Glutamatergic neuron (in vitro differentiated cells): ENCODE measurements at regions not wholly inside any gene's neighbourhood (a gene's known extent, or its start where the extent isn't known, plus 50 kb on each side); places are given as distances from the start of the nearest gene placed in this dataset.

Experiments
- DNase-seq: peaks from one replicate; pipeline ENCODE4 v3.0.0; 2022
- H3K27ac Mint-ChIP-seq: one replicate; pipeline ENCODE4 v1.8.0; 2020; ENCODE audit warnings: mild to moderate bottlenecking, mixed read lengths, inconsistent platforms; ENCODE audit not compliant: unreplicated experiment
- H3K27me3 Mint-ChIP-seq: one replicate; pipeline ENCODE4 v1.8.0; 2020; ENCODE audit warnings: mild to moderate bottlenecking, moderate library complexity, mixed read lengths, inconsistent platforms; ENCODE audit not compliant: unreplicated experiment
- H3K36me3 Mint-ChIP-seq: one replicate; pipeline ENCODE4 v1.8.0; 2020; ENCODE audit warnings: mild to moderate bottlenecking, mixed read lengths, inconsistent platforms; ENCODE audit not compliant: unreplicated experiment
- H3K4me1 Mint-ChIP-seq: one replicate; pipeline ENCODE4 v1.8.0; 2020; ENCODE audit warnings: mild to moderate bottlenecking, low read depth, mixed read lengths, inconsistent platforms; ENCODE audit not compliant: unreplicated experiment
- H3K4me3 Mint-ChIP-seq: one replicate; pipeline ENCODE4 v1.8.0; 2020; ENCODE audit warnings: mild to moderate bottlenecking, mixed read lengths, inconsistent platforms; ENCODE audit not compliant: unreplicated experiment
- H3K9me3 Mint-ChIP-seq: one replicate; pipeline ENCODE4 v1.8.0; 2020; ENCODE audit warnings: mild to moderate bottlenecking, moderate library complexity, mixed read lengths, inconsistent platforms; ENCODE audit not compliant: unreplicated experiment
- TF ChIP-seq, protein P1 (sequence below): fragments of 200-600 bp; sonication (generic); IDR thresholded peaks from one replicate; pipeline ENCODE4 v1.5.0; 2021; ENCODE audit not compliant: partially characterized antibody, unreplicated experiment

DNA sequence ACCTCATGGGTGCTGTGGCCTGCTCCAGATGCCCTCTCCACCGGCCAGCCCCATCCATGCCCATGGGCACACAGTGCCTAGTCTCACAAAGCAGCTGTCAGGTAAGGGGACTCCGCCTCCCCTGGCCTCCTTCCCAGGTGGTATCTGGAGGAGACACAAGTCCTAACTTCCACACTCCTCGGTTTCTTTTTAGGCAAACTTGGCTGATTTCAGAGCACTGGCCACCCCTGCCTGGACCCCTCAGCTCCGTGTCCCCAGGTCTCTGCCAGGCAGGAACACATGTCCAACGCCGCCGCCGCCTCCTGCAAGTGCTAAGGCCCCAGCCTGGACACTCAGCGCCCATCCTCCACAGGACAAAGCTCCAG is 324.1 kb upstream of the DIO3 start:
- H3K36me3 Mint-ChIP-seq = peaks cover 5% of the 10 kb centered on the region
- peaks cover 3% of the 10 kb centered on the region for H3K4me1 Mint-ChIP-seq
- H3K9me3 Mint-ChIP-seq = peaks cover 2% of the 10 kb centered on the region
- TF ChIP-seq, protein P1, sequence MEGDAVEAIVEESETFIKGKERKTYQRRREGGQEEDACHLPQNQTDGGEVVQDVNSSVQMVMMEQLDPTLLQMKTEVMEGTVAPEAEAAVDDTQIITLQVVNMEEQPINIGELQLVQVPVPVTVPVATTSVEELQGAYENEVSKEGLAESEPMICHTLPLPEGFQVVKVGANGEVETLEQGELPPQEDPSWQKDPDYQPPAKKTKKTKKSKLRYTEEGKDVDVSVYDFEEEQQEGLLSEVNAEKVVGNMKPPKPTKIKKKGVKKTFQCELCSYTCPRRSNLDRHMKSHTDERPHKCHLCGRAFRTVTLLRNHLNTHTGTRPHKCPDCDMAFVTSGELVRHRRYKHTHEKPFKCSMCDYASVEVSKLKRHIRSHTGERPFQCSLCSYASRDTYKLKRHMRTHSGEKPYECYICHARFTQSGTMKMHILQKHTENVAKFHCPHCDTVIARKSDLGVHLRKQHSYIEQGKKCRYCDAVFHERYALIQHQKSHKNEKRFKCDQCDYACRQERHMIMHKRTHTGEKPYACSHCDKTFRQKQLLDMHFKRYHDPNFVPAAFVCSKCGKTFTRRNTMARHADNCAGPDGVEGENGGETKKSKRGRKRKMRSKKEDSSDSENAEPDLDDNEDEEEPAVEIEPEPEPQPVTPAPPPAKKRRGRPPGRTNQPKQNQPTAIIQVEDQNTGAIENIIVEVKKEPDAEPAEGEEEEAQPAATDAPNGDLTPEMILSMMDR = no peak
- no peak for DNase-seq
- no peak overlapping the region for H3K4me3 Mint-ChIP-seq
- H3K27me3 Mint-ChIP-seq = peaks cover 3% of the 10 kb centered on the region
- H3K27ac Mint-ChIP-seq = no peak overlapping the region

DNA sequence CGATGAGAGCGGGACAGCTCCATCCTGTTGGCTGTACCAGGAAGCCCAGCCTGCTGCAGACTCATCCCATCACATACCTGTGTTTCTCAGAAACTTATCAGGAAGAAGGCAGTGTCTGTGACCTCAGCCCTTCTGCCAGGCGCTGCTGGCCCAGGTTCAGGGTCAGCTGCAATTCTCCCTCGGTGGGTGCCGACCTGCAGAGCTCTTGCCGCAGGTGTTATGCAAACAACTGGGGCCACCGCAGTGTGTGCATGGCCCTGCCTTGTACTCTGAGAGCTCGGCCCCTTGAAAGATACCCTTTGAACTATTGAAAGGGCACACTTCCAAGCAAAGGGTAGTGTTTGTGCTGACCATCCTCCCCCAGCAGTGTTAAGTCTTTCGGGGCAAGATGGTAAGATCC is 322.2 kb upstream of the DIO3 start:
- Mint-ChIP-seq H3K36me3 (peaks cover 5% of the 10 kb centered on the region), H3K4me1 (peaks cover 3% of the 10 kb centered on the region), H3K27me3 (peaks cover 3% of the 10 kb centered on the region), H3K27ac (no peak overlapping the region), H3K4me3 (no peak overlapping the region), H3K9me3 (peaks cover 2% of the 10 kb centered on the region)
- TF ChIP-seq, protein P1 = no peak
- no peak for DNase-seq

GRCh38 chr14:101241147-101241546 is 320.1 kb upstream of the DIO3 start:
- peaks cover 2% of the 10 kb centered on the region for H3K9me3 Mint-ChIP-seq
- no peak for DNase-seq
- H3K4me3 Mint-ChIP-seq = no peak overlapping the region
- TF ChIP-seq, protein P1 = no peak
- H3K27me3 Mint-ChIP-seq = peaks cover 1% of the 10 kb centered on the region
- no peaks in the 10 kb centered on the region for H3K4me1 Mint-ChIP-seq
- H3K36me3 Mint-ChIP-seq = peaks cover 5% of the 10 kb centered on the region
- no peak overlapping the region for H3K27ac Mint-ChIP-seq

GRCh38 chr14:101241807-101242278 is 319.5 kb upstream of the DIO3 start:
- Mint-ChIP-seq H3K4me1 (no peaks in the 10 kb centered on the region), H3K27ac (no peak overlapping the region), H3K36me3 (peaks cover 5% of the 10 kb centered on the region), H3K9me3 (no peaks in the 10 kb centered on the region), H3K4me3 (no peak overlapping the region), H3K27me3 (peaks cover 1% of the 10 kb centered on the region)
- no peak for DNase-seq
- TF ChIP-seq, protein P1 = no peak

DNA sequence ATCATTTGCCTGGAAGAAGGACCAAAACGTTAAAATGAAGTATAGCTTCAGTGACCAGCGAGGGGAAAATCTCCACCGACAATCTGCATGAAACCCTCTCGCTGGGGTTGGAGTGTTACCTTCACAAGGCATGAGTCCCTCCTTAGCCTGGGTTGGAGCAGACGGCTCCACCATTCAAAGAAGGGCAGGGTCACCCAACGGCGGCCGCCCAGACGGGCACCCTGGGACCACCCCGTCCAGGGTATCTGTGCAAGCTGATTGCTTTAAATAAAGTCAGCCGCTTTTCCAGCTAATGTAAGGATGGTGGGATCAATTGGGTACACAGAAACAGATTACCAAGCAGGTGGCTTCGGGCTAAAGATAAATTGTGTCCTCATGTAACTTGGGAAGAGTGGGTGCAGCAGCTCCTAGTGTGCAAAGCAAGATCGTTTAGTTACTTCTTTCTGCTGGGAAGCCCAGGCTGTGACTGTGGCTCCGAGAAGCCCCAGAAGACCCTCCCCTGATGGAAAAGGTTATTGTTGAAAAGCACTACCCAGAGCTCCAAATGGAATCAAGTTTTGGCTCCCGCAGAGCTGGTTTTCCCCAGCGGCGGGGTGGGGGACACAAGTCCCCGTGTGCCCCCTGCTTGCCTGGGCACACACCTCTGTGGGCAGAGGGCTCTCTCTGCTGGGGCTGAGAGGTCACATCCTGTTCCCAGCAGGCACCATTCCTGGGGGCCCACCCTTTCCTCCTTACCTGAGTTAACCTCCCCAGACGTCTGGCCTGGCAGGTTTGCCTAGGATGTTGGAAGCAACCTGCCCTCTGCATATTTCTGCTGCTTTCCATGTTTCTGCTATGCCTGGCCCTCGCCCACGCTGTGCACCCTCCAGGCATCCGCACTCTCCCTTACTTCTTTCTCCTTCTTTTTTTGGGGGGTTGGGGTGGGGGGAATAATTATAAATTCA is 318.6 kb upstream of the DIO3 start:
- H3K27ac Mint-ChIP-seq = no peak overlapping the region
- no peak for DNase-seq
- no peaks in the 10 kb centered on the region for H3K4me1 Mint-ChIP-seq
- H3K9me3 Mint-ChIP-seq = no peaks in the 10 kb centered on the region
- peaks cover 5% of the 10 kb centered on the region for H3K36me3 Mint-ChIP-seq
- no peak overlapping the region for H3K4me3 Mint-ChIP-seq
- peaks cover 1% of the 10 kb centered on the region for H3K27me3 Mint-ChIP-seq
- TF ChIP-seq, protein P1 = no peak
